Esophagus squamous epithelium (tissue), 4 donors: ENCODE measurements at regions not wholly inside any gene's neighbourhood (a gene's known extent, or its start where the extent isn't known, plus 50 kb on each side); places are given as distances from the start of the nearest gene placed in this dataset.

ENCODE experiments used
- POLR2A ChIP-seq, 4 donors: fragments of 450-650 bp; IDR thresholded peaks; one replicate each; pipeline ENCODE4 v1.6.1; 2017; ENCODE audit warnings: antibody characterized with exemption in 4 of 4, mild to moderate bottlenecking in 4 of 4, moderate library complexity in 3 of 4
- TF ChIP-seq, protein P1 (sequence below), 6 experiments: fragments of 450-650 bp in 4 of 6; fragments of 200-600 bp in 2 of 6; sonication (generic) in 2 of 6; IDR thresholded peaks; one replicate each; pipeline ENCODE4 v1.5.1; 2016 to 2019; ENCODE audit warnings: antibody characterized with exemption in 6 of 6, mild to moderate bottlenecking in 4 of 6, moderate library complexity in 4 of 6

DNA sequence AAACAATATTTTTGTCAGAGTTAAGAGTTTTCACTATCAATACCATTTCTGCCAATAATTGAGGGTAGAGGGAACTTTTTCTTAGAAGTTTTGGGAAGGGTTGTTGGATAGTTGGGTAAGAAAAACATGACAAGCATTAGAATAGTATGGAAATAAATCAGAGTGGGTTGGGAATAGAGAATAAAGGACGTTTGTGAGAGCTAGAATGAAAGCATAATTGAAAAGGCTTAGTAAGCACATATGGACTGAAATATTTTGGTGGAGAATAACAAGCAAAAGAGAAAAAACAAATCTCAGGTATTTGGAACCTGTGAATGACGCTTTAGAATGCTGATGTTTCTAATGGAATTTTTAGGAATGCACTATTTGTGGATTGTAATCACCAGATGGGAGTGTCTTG is 262.9 kb upstream of the EDIL3 start:
- TF ChIP-seq, protein P1, sequence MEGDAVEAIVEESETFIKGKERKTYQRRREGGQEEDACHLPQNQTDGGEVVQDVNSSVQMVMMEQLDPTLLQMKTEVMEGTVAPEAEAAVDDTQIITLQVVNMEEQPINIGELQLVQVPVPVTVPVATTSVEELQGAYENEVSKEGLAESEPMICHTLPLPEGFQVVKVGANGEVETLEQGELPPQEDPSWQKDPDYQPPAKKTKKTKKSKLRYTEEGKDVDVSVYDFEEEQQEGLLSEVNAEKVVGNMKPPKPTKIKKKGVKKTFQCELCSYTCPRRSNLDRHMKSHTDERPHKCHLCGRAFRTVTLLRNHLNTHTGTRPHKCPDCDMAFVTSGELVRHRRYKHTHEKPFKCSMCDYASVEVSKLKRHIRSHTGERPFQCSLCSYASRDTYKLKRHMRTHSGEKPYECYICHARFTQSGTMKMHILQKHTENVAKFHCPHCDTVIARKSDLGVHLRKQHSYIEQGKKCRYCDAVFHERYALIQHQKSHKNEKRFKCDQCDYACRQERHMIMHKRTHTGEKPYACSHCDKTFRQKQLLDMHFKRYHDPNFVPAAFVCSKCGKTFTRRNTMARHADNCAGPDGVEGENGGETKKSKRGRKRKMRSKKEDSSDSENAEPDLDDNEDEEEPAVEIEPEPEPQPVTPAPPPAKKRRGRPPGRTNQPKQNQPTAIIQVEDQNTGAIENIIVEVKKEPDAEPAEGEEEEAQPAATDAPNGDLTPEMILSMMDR (IDR thresholded peaks at IDR 0.05) = no peak
- TF ChIP-seq POLR2A (IDR thresholded peaks at IDR 0.05) = no peak
